ENCODE measurements at regions not wholly inside any gene's neighbourhood (a gene's known extent, or its start where the extent isn't known, plus 50 kb on each side); places are given as distances from the start of the nearest gene placed in this dataset.

GRCh38 chr1:82703951-82704350 lies 903.2 kb downstream of the ADGRL2 start:
- Histone ChIP-seq H3K4me3 (no peak overlapping the region), H3K36me3 (no peaks in the 10 kb centered on the region), H3K27me3 (no peaks in the 10 kb centered on the region), H3K9me3 (no peaks in the 10 kb centered on the region), H3K4me1 (ENCODE audit: insufficient read depth) (peaks cover 2% of the 10 kb centered on the region), H3K27ac (peak overlapping the region in 1 of 2 donors; percentile 14)
- intact Hi-C loops (cut with DNase I) = no loop called here
- DNase-seq = no peak
- TF ChIP-seq CTCF (IDR thresholded peaks at IDR 0.05) (no peak), POLR2A (IDR thresholded peaks at IDR 0.05) (no peak), EP300 (IDR thresholded peaks at IDR 0.05) (no peak)

- TF ChIP-seq POLR2A (IDR thresholded peaks at IDR 0.05) (no peak), CTCF (IDR thresholded peaks at IDR 0.05) (no peak), EP300 (IDR thresholded peaks at IDR 0.05) (no peak)
- Histone ChIP-seq H3K9me3 (no peaks in the 10 kb centered on the region), H3K4me3 (no peak overlapping the region), H3K27ac (no peak overlapping the region), H3K4me1 (ENCODE audit: insufficient read depth) (peaks cover 2% of the 10 kb centered on the region), H3K27me3 (no peaks in the 10 kb centered on the region), H3K36me3 (no peaks in the 10 kb centered on the region)
- intact Hi-C loops (cut with DNase I) = no loop called here
- no peak for DNase-seq
- WGBS, 3 donors = 81 to 87% (median 85%) methylated on average over 5 of the region's 5 CpGs
These were observed 899.7 kb downstream of the ADGRL2 start for GRCh38 chr1:82700476-82700875.

GRCh38 chr1:82697965-82698364 lies 897.2 kb downstream of the ADGRL2 start:
- H3K4me1 ChIP-seq (ENCODE audit: insufficient read depth) = no peaks in the 10 kb centered on the region
- WGBS, 3 donors = 92 to 94% (median 94%) methylated on average over 8 of the region's 8 CpGs
- H3K9me3 ChIP-seq = no peaks in the 10 kb centered on the region
- no peak for TF ChIP-seq EP300 (IDR thresholded peaks at IDR 0.05)
- H3K36me3 ChIP-seq = no peaks in the 10 kb centered on the region
- intact Hi-C loops (cut with DNase I) = no loop called here
- DNase-seq = no peak
- no peak overlapping the region for H3K27ac ChIP-seq
- no peak overlapping the region for H3K4me3 ChIP-seq
- H3K27me3 ChIP-seq = no peaks in the 10 kb centered on the region

GRCh38 chr1:82695443-82695842 lies 894.7 kb downstream of the ADGRL2 start:
- Histone ChIP-seq H3K36me3 (no peaks in the 10 kb centered on the region), H3K27ac (no peak overlapping the region), H3K4me1 (ENCODE audit: insufficient read depth) (no peaks in the 10 kb centered on the region), H3K9me3 (no peaks in the 10 kb centered on the region), H3K4me3 (no peak overlapping the region), H3K27me3 (no peaks in the 10 kb centered on the region)
- no peak for DNase-seq
- intact Hi-C loops (cut with DNase I) = no loop called here
- TF ChIP-seq EP300 (IDR thresholded peaks at IDR 0.05) = no peak
- 15 to 56% (median 26%) methylated on average over 2 of the region's 2 CpGs for WGBS, 3 donors

- DNase-seq = no peak
- Histone ChIP-seq H3K4me1 (ENCODE audit: insufficient read depth) (no peaks in the 10 kb centered on the region), H3K36me3 (no peaks in the 10 kb centered on the region), H3K27ac (no peak overlapping the region), H3K9me3 (peaks cover 0 to 8% of the 10 kb centered on the region in 2 donors), H3K4me3 (no peak overlapping the region), H3K27me3 (no peaks in the 10 kb centered on the region)
- no peak for TF ChIP-seq POLR2A (IDR thresholded peaks at IDR 0.05)
- no peak for TF ChIP-seq EP300 (IDR thresholded peaks at IDR 0.05)
- TF ChIP-seq CTCF (IDR thresholded peaks at IDR 0.05) = no peak
- intact Hi-C loops (cut with DNase I) = no loop called here
- WGBS, 3 donors = 70 to 95% (median 90%) methylated on average over 1 of the region's 1 CpG
These were observed 889.7 kb downstream of the ADGRL2 start for GRCh38 chr1:82690411-82690810.

GRCh38 chr1:82689217-82689616 lies 888.5 kb downstream of the ADGRL2 start:
- Histone ChIP-seq H3K4me1 (ENCODE audit: insufficient read depth) (no peaks in the 10 kb centered on the region), H3K9me3 (peaks cover 0 to 8% of the 10 kb centered on the region in 2 donors), H3K27me3 (no peaks in the 10 kb centered on the region), H3K27ac (no peak overlapping the region), H3K36me3 (no peaks in the 10 kb centered on the region), H3K4me3 (no peak overlapping the region)
- 61 to 86% (median 72%) methylated on average over 4 of the region's 4 CpGs for WGBS, 3 donors
- intact Hi-C loops (cut with DNase I) = no loop called here
- TF ChIP-seq EP300 (IDR thresholded peaks at IDR 0.05) = no peak
- TF ChIP-seq POLR2A (IDR thresholded peaks at IDR 0.05) = no peak
- TF ChIP-seq CTCF (IDR thresholded peaks at IDR 0.05) = no peak
- no peak for DNase-seq
